ENCODE measurements at regions not wholly inside any gene's neighbourhood (a gene's known extent, or its start where the extent isn't known, plus 50 kb on each side); places are given as distances from the start of the nearest gene placed in this dataset.
"Not testable (repeated sequence)": the region's sequence is repeated elsewhere in the genome, so short reads cannot be mapped to it uniquely, and the experiment has no call there.

DNA sequence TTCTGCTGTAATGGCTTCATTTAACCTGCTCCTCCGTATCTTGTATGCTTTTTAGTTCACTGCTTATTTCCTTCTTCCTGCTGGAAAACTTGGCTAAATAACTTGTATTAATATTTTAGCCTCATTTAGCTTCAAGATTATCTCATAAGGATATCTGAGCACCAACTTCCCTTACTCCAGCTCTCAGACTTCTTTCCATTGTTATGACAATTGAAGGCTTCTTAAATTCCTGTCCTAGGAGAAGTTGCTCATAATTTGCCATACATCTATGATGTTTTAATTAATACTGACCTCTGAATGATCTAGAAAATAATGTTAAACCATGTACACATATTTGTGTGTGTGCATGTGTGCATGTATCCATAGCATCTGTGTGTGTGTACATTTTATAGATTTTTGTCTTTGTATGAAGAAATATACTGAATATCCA lies 1524.4 kb upstream of the TPTE start:
- Mint-ChIP-seq H3K27me3 (no peaks in the 10 kb centered on the region), H3K27ac (no peak overlapping the region), H3K36me3 (no peaks in the 10 kb centered on the region), H3K9me3 (peaks cover 41% of the 10 kb centered on the region), H3K4me3 (no peak overlapping the region), H3K4me1 (no peaks in the 10 kb centered on the region)
- DNase-seq: no peak
- CTCF ChIA-PET: no interaction called here

DNA sequence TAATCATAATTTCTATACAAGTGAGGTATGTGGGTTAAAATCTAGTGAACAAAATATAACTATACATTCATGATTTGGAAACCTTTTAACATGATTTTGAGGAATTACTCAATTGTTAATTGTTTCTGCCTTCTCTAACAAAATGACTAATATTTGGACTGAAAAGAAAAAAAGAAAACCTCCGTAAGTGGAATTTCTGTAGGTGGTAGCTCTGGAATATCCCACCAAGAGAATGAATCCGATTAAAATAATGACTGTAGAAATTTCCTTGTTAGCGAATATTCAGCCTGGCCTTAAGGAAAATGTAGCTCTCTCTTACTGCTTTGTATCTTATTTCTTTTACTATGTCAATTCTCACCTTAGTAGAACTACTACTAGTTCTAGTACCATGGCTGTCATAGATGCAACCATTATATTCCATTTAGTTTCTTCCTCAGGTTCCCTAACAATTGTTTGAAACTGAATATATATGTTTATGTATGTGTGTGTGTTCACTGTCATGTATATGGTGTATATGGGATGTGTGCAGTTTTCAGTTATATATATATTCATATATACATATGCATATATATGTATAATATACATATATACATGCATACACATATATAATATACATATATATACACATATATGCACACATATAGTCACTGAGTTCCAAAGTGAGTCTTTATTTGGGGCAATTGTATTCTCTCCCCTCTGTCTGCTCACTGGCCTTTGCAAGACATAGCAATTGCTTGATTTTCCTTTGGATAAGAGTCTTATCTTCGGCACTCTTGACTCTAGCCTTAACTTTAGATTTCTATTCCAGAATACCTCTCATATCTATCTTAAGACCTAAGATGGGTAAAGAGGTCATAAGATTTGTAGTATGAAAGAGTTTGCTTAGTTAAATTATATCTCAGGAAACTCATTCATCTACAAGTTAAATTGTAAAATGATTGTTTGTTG lies 1523.7 kb upstream of the TPTE start:
- H3K4me1 Mint-ChIP-seq, H3K27ac Mint-ChIP-seq, H3K27me3 Mint-ChIP-seq, CTCF ChIA-PET, DNase-seq, H3K36me3 Mint-ChIP-seq, H3K4me3 Mint-ChIP-seq: not testable (repeated sequence)
- H3K9me3 Mint-ChIP-seq: peaks cover 39% of the 10 kb centered on the region

DNA sequence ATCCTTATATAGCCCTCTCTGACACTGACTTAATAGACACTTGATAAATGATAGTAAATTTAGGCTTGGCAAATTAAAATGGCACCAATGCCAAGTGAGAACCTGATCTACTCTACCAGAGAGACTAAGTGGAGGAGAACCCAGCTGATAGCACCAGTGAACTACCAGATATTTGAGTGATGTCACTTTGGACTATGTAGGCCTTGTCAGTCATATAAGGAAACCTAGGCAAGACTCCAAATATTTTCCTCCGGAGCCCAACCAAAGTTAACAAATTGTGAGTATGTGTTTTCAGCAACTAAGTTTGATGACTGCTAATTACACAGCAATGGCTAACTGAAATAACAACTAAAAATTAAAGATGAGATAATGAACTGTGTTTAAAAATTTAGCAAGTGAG lies 1522.9 kb upstream of the TPTE start:
- H3K4me1 Mint-ChIP-seq, DNase-seq, CTCF ChIA-PET, H3K27ac Mint-ChIP-seq, H3K36me3 Mint-ChIP-seq, H3K27me3 Mint-ChIP-seq, H3K4me3 Mint-ChIP-seq: not testable (repeated sequence)
- H3K9me3 Mint-ChIP-seq: peaks cover 31% of the 10 kb centered on the region

DNA sequence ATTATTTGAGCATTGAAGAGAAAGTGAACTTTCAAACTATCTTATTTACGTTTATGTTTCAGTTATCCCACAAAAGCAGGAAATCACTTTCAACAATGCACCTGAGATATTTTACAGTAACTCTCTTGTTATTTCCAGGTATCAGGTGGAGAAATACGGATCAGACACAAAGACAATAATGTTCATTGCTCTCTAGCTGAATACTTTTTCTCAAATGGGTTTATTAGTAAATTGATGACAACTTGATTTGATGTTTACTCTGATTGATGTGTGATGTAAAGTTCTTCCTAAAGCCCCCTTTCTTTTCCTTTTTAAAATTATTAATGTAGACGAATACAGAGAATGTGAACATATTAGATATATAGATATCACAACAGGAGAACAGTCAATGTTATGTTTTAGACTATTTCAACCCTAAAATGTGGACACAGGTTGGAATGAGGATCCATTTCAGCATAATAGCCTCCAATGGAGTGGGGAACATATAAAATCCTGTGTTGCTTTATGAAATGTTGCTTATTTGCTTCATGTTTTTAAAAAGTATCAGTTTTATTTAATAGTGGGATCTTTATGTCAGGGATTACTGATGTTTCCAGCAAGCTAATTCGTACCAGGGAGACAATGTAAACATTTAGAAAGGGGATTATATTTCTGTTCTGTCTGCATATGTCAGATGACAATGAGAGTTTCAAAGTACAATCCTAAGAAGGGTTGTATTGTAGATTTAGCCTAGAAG lies 1522.3 kb upstream of the TPTE start:
- Mint-ChIP-seq H3K27me3 (no peaks in the 10 kb centered on the region), H3K4me3 (no peak overlapping the region), H3K36me3 (no peaks in the 10 kb centered on the region), H3K9me3 (peaks cover 27% of the 10 kb centered on the region), H3K4me1 (no peaks in the 10 kb centered on the region), H3K27ac (no peak overlapping the region)
- CTCF ChIA-PET: no interaction called here
- no peak for DNase-seq

DNA sequence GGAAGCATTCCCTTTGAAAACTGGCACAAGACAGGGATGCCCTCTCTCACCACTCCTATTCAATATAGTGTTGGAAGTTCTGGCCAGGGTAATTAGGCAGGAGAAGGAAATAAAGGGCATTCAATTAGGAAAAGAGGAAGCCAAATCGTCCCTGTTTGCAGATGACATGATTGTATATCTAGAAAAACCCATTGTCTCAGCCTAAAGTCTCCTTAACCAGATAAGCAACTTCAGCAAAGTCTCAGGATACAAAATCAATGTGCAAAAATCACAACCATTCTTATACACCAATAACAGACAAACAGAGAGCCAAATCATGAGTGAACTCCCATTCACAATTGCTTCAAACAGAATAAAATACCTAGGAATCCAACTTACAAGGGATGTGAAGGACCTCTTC lies 1521.3 kb upstream of the TPTE start:
- DNase-seq, H3K36me3 Mint-ChIP-seq, H3K4me1 Mint-ChIP-seq, H3K27ac Mint-ChIP-seq, CTCF ChIA-PET, H3K4me3 Mint-ChIP-seq, H3K27me3 Mint-ChIP-seq: not testable (repeated sequence)
- peaks cover 20% of the 10 kb centered on the region for H3K9me3 Mint-ChIP-seq

DNA sequence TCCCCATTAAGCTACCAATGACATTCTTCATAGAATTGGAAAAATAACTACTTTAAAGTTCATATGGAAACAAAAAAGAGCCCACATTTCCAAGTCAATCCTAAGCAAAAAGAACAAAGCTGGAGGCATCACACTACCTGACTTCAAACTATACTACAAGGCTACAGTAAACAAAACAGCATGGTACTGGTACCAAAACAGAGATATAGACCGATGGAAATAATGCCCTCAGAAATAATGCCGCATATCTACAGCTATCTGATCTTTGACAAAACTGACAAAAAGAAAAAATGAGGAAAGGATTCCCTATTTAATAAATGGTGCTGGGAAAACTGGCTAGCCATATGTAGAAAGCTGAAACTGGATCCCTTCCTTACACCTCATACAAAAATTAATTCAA lies 1520.7 kb upstream of the TPTE start:
- H3K4me3 Mint-ChIP-seq, H3K36me3 Mint-ChIP-seq, H3K27me3 Mint-ChIP-seq, DNase-seq, CTCF ChIA-PET, H3K4me1 Mint-ChIP-seq, H3K27ac Mint-ChIP-seq: not testable (repeated sequence)
- H3K9me3 Mint-ChIP-seq: peaks cover 19% of the 10 kb centered on the region

DNA sequence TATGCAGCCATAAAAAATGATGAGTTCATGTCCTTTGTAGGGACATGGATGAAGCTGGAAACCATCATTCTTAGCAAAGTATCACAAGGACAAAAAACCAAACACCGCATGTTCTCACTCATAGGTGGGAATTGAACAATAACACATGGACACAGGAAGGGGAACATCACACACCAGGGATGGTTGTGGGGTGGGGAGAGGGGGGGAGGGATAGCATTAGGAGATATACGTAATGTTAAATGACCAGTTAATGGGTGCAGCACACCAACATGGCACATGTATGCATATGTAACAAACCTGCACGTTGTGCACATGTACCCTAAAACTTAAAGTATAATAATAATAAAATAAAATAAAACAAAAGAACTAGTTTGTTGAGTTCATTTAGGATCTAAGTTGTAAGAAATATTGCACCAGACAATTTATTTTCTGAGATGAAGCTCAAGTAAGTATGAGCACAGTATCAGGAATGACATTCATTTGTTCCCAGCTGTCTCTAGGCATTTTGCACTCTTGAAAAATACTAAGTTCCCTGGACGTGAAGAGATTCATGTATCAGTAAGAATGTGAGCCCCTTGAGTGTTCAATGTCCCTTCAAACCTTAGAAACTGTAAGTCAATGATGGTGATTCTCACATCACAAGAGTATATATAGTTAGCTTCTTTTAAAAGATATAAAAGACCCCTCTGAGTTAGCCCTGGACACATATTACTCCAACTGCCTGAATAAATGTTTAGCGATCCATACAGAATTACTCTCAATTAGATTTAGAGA lies 1519.3 kb upstream of the TPTE start:
- H3K27ac Mint-ChIP-seq, CTCF ChIA-PET, H3K4me3 Mint-ChIP-seq, DNase-seq, H3K27me3 Mint-ChIP-seq, H3K36me3 Mint-ChIP-seq, H3K4me1 Mint-ChIP-seq: not testable (repeated sequence)
- peaks cover 23% of the 10 kb centered on the region for H3K9me3 Mint-ChIP-seq

DNA sequence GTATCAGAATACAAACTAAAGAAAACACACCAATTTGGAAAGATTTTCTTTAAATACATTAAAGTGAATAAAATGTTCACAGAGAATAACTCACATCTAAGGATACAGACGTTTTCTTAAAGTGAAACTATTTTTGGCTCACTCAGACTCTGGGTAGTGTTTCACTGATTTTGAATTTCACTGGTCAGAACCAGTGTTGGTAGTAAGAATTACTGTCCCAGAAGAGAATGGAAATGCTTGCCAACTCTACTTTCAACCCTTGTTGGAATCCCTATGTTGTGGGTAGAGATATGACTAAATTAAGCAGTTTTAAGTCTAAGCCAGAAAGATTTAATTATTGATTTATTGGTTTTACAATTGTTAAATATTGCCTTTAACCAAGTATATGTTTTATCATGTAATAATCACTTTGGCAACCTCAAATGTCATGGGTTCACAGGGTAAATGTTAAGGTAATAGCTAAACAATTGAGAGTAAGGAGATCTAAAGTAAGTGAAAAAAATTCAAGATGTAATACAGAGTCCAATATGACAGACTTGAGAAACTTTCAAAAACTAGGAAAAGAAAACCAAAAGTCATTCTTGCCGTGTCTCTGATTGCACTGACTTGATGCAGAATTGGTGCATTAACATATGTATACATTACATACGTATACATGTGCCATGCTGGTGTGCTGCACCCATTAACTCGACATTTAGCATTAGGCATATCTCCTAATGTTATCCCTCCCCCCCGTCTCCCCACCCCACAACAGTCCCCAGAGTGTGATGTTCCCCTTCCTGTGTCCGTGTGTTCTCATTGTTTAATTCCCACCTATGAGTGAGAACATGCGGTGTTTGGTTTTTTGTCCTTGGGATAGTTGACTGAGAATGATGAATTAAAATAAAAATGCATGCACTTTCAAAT lies 1517.2 kb upstream of the TPTE start:
- H3K27ac Mint-ChIP-seq, H3K4me3 Mint-ChIP-seq, DNase-seq, H3K36me3 Mint-ChIP-seq, H3K27me3 Mint-ChIP-seq, CTCF ChIA-PET, H3K4me1 Mint-ChIP-seq: not testable (repeated sequence)
- peaks cover 30% of the 10 kb centered on the region for H3K9me3 Mint-ChIP-seq

DNA sequence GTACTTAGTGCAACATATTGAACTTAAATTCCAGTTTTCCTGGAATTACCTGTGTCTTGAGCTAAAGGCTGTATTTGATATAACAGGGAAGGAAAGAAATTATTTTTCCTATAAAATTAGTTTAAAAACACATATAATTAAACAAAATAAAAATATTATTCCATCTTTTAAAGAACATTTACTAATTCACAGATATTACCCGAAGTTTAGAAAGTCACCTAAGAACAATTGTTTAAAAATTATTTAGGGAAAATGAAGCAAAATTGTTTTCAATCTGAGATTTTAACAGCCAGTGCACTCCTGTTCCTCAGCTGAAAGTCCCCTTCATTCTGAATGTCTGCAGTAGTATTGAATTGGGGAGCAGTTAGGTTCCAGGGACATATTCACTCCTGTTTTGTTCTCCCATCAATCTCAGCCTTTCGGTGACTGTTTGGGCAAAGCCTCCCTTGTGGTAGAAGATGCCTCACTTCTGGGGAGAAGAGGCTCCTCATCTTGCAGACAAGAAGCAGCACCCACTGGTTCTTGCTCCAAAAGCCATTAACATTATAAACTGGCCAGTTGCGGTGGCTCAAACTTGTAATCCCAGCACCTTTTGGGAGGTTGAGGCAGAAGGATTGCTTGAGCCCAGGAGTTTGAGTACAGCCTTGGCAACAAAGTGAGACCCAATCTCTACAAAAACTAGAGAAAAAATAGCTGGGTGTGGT lies 1516.4 kb upstream of the TPTE start:
- H3K4me3 Mint-ChIP-seq, H3K27ac Mint-ChIP-seq, DNase-seq, H3K36me3 Mint-ChIP-seq, CTCF ChIA-PET, H3K4me1 Mint-ChIP-seq, H3K27me3 Mint-ChIP-seq: not testable (repeated sequence)
- H3K9me3 Mint-ChIP-seq: peaks cover 31% of the 10 kb centered on the region

DNA sequence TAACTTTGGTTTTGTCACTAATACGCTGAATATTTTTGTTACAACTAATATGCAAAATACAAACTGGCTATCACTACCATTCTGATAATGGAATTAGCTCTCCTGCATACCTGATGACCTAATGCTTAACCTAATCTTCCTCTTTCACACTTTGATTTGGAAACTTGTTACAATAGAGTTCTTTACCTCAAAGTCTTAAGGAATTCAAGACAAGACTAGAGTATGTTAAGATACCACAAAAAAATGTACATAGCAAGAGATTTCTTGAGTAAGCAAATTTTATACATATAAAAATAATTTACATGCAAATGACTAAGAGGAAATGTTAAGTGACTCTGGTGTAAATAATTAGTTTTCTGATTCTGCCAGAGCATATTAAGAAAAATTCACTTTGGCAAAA lies 1515.7 kb upstream of the TPTE start:
- CTCF ChIA-PET, H3K27ac Mint-ChIP-seq, H3K4me3 Mint-ChIP-seq, H3K4me1 Mint-ChIP-seq, DNase-seq, H3K27me3 Mint-ChIP-seq, H3K36me3 Mint-ChIP-seq: not testable (repeated sequence)
- H3K9me3 Mint-ChIP-seq: peaks cover 25% of the 10 kb centered on the region

DNA sequence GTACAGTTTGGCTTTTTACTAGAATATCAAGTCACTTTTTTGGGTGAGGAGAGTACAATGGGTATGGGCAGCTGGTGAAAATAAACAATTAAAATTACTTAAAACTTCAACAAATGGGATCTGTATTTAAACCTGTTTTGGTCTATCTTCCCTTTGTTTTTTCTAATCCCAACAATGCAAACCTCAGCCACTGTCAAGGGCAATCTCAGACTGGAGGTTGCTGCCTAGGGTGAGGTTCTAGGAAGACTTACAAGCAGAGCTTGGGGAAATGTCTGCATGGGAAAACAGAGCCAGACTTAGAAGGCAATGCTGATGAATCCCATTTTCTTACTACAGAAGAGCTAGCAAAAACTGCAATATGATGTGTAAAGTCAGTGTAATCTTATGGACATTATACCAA lies 1515.3 kb upstream of the TPTE start:
- H3K36me3 Mint-ChIP-seq, H3K27me3 Mint-ChIP-seq, DNase-seq, H3K4me1 Mint-ChIP-seq, H3K27ac Mint-ChIP-seq, CTCF ChIA-PET, H3K4me3 Mint-ChIP-seq: not testable (repeated sequence)
- peaks cover 24% of the 10 kb centered on the region for H3K9me3 Mint-ChIP-seq

DNA sequence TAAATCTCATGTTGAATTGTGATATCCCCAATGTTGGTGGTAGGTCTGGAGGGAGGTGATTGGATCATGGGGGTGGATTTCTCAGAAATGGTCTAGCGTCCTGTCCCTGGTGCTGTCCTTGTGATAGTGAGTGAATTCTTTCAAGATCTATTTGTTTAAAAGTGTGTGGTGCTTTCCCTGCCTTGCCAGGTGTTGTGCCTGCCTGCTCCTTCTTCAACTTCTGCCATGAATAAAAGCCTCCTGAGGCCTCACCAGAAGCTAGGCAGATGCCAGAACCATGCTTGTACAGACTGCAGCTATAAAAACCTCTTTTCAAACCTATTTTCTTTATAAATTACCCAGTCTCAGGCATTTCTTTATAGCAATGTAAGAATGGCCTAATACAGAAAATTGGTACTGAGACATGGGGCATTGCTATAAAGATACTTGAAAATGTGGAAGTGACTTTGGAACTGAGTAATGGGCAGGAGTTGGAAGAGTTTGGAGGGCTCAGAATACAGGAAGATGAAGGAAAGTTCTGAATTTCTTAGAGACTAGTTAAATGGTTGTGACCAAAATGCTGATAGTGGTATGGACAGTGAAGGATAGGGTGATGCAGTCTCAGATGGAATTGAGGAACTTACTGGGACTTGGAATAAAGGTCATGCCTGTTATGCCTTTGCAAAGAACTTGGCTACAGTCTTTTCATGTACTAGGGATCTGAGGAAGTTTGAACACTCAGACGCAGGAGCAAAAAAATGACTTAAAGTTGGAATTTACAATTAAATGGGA lies 1514.6 kb upstream of the TPTE start:
- H3K27ac Mint-ChIP-seq, H3K4me3 Mint-ChIP-seq, H3K4me1 Mint-ChIP-seq, CTCF ChIA-PET, DNase-seq, H3K27me3 Mint-ChIP-seq, H3K36me3 Mint-ChIP-seq: not testable (repeated sequence)
- peaks cover 21% of the 10 kb centered on the region for H3K9me3 Mint-ChIP-seq

DNA sequence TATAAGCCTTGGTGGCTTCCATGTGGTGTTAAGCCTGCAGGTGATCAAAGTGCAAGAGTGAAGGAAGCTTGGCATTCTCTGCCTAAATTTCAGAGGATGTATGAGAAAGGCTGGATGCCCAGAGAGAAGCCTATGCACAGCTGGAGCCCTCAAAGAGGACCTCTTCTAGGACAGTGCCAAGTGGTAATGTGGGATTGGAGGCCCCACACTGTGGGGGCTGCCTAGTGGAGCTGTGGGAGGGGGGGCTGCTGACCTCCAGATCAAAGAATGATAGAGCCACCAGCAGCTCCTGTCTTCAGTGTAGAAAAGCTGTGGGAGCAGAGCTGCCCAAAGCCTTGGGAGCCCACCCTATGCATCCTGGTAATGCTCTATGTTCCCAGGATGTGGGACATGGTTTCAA lies 1512.7 kb upstream of the TPTE start:
- no peak overlapping the region for H3K4me3 Mint-ChIP-seq

More for the DNA sequence above, 1512.7 kb upstream of the TPTE start:
- Mint-ChIP-seq H3K9me3 (peaks cover 29% of the 10 kb centered on the region), H3K36me3 (no peaks in the 10 kb centered on the region), H3K27ac (no peak overlapping the region), H3K4me1 (no peaks in the 10 kb centered on the region), H3K27me3 (peaks cover 9% of the 10 kb centered on the region)
- no peak for DNase-seq
- CTCF ChIA-PET: no interaction called here

Measured in activated naive CD4-positive, alpha-beta T cell treated with anti-CD3 and anti-CD28 coated beads, Interleukin-2, amount 10 ng/mL, durations not matched to agents 7 days and 5 days (primary cell).